OCI-M2 (cell line): ENCODE measurements at regions not wholly inside any gene's neighbourhood (a gene's known extent, or its start where the extent isn't known, plus 50 kb on each side); places are given as distances from the start of the nearest gene placed in this dataset.
"Not testable (repeated sequence)": the region's sequence is repeated elsewhere in the genome, so short reads cannot be mapped to it uniquely, and the experiment has no call there.

Source experiments
- DNase-seq: peaks from one replicate; lab custom pipeline; 2025; ENCODE audit not compliant: unreplicated experiment; lab: John Stamatoyannopoulos, UW

- no peak for DNase-seq
Measured at GRCh38 chr13:63910511-63910910, 2494.9 kb upstream of the PCDH20 start.

GRCh38 chr13:63909726-63910375, 2494.2 kb upstream of the PCDH20 start:
- no peak for DNase-seq

GRCh38 chr13:63902141-63902540, 2486.5 kb upstream of the PCDH20 start:
- DNase-seq = no peak

GRCh38 chr13:63901630-63902029, 2486.0 kb upstream of the PCDH20 start:
- DNase-seq = no peak

- no peak for DNase-seq
Measured at GRCh38 chr13:63900406-63900805, 2484.8 kb upstream of the PCDH20 start.

GRCh38 chr13:63896321-63896720, 2480.7 kb upstream of the PCDH20 start:
- no peak for DNase-seq

GRCh38 chr13:63882052-63882451, 2466.4 kb upstream of the PCDH20 start:
- no peak for DNase-seq

- no peak for DNase-seq
Measured at GRCh38 chr13:63880705-63881104, 2465.1 kb upstream of the PCDH20 start.

GRCh38 chr13:63873936-63874335, 2458.3 kb upstream of the PCDH20 start:
- no peak for DNase-seq

GRCh38 chr13:63864171-63864902, 2448.7 kb upstream of the PCDH20 start:
- DNase-seq = no peak

GRCh38 chr13:63855457-63856118, 2439.9 kb upstream of the PCDH20 start:
- DNase-seq = no peak

GRCh38 chr13:63853816-63854215, 2438.2 kb upstream of the PCDH20 start:
- DNase-seq = no peak

- no peak for DNase-seq
Measured at GRCh38 chr13:63851526-63851925, 2435.9 kb upstream of the PCDH20 start.

GRCh38 chr13:63843766-63844699, 2428.4 kb upstream of the PCDH20 start:
- DNase-seq = no peak

GRCh38 chr13:63842102-63842501, 2426.5 kb upstream of the PCDH20 start:
- DNase-seq = no peak

- no peak for DNase-seq
Measured at GRCh38 chr13:63840551-63841421, 2425.1 kb upstream of the PCDH20 start.

GRCh38 chr13:63838366-63839110, 2422.9 kb upstream of the PCDH20 start:
- DNase-seq = no peak

- not testable (repeated sequence) for DNase-seq
Measured at GRCh38 chr13:63837701-63838100, 2422.1 kb upstream of the PCDH20 start.

GRCh38 chr13:63829609-63830008, 2414.0 kb upstream of the PCDH20 start:
- DNase-seq = not testable (repeated sequence)
